GM21619 (cell line): ENCODE measurements at regions not wholly inside any gene's neighbourhood (a gene's known extent, or its start where the extent isn't known, plus 50 kb on each side); places are given as distances from the start of the nearest gene placed in this dataset.

Experiments
- ATAC-seq: cut with Tn5 transposase; IDR thresholded peaks from one replicate; pipeline ENCODE4 v1.9.1; 2021; ENCODE audit not compliant: unreplicated experiment

- ATAC-seq, result no peak
These were observed 51.1 kb upstream of the NHSL1 start for GRCh38 chr6:138550346-138550767.

DNA sequence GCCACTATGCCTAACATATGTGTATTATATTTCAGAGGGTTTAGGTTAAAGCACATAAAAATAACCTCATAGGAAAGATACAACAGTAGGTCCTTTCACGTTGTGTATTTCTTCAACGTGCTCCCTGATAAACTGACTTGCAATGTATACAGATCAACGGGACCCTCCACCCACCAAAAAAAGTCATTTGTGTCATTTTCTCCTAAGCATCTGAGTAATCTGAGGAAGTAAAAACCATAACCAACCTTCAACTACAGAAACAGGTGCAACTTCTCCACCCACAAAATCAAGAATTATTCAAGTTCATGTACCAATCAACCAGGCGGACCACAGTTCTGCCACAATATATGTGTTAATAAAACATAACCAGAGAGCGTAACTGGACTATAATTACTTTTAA lies 54.9 kb upstream of the NHSL1 start:
- no peak for ATAC-seq

- ATAC-seq, result no peak
These were observed 56.2 kb upstream of the NHSL1 start for GRCh38 chr6:138555421-138555988.

GRCh38 chr6:138557147-138557546 lies 57.9 kb upstream of the NHSL1 start:
- ATAC-seq, result no peak

- no peak for ATAC-seq
These were observed 59.8 kb upstream of the NHSL1 start for GRCh38 chr6:138559143-138559542.

GRCh38 chr6:138560130-138560860 lies 61.0 kb upstream of the NHSL1 start:
- ATAC-seq, result no peak

- no peak for ATAC-seq
These were observed 63.4 kb upstream of the NHSL1 start for GRCh38 chr6:138562691-138563090.

DNA sequence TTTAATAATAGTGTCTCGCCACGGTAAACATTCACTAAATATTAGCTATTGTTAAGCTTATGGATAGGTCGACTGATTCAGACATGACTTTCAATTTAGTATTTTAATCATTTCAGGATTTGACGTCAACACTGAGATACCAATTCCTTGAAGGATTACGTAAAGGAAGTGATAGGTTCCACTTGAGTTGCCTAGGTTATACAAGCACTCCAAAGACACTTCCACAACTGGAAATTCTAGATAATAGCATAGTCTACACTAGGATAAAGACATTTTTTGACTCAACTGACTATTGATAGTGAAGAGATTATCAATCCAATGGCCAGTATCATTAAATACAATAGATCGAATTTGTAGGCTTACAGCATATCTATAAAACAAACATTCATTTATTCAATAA lies 63.9 kb upstream of the NHSL1 start:
- no peak for ATAC-seq

DNA sequence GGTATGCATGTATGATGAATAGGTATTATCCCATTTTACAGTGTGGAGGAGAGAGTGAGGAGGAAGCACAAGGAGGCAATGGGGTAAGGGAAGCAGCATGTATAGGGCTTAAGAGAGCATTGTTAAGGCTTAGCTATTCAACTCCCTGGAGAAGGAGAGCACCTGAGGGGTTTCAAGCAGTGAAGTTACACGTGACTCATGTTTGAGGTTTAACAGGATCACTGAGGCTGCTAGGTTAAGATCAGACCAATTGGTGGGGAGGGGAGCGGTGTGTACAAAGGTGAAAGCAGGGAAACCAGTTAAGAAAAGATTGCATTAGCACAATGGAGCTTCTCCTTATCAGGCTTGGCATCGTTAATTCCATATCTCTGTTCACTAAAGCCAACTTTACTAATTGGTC lies 64.4 kb upstream of the NHSL1 start:
- no peak for ATAC-seq

GRCh38 chr6:138564170-138564721 lies 65.0 kb upstream of the NHSL1 start:
- ATAC-seq, result no peak

DNA sequence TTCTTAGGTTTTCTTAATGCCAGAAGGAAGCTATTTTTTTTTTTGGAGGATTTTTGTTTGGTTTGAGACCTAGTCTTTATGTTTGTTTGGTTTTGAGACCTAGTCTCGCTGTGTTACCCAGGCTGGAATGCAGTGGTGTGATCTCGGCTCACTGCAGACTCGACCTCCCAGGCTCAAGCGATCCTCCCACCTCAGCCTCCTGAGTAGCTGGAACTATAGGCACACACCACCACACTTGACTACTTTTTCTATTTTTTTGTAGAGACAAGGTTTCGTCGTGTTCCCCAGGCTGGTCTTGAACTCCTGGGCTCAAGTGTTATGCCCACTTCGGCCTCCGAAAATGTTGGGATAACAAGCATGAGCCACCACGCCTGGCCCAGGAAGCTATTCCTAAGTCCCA lies 67.8 kb upstream of the NHSL1 start:
- no peak for ATAC-seq

DNA sequence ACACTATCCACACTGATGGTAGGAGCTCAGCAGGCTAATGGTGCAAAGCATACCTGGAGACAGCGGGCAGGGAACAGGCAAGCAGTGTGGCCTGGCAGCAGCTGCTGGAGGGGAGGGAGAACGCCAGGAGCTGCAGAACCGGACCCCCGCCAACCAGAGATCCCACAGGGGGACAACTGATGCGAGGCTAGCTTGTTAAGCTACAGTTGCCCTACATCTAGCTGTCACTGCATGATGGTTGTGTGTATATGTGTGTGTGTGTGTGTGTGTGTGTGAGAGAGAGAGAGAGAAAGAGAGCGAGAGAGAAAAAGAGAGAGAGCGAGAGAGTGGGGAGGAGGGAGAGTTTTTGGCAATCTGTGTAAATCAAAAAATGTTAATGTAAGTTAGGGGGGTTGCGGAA lies 69.7 kb upstream of the NHSL1 start:
- no peak for ATAC-seq

- ATAC-seq, result no peak
These were observed 70.3 kb upstream of the NHSL1 start for GRCh38 chr6:138569554-138569953.

- no peak for ATAC-seq
These were observed 70.9 kb upstream of the NHSL1 start for GRCh38 chr6:138569970-138570724.

- ATAC-seq, result no peak
These were observed 71.4 kb upstream of the NHSL1 start for GRCh38 chr6:138570725-138571029.

DNA sequence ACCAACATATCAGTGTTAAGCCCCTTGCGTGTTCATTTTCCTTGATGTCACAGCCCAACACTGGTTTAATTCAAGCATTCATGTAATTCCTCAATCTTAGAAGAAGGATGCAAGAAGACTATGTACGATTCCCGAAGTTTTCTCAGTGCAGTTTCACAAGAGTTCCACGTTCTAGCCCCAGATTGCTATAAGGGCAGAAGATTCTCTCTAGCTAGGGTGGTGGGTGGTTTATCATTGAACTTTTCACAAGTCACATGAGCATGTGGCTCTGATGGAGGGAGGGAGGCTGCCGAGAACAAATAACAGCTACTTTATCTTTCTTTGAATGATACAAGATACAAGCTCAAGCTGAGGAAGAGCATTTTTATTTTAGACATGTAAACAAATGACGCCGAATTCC lies 71.9 kb upstream of the NHSL1 start:
- no peak for ATAC-seq

GRCh38 chr6:138571585-138572166 lies 72.4 kb upstream of the NHSL1 start:
- ATAC-seq, result no peak

GRCh38 chr6:138572167-138572875 lies 73.0 kb upstream of the NHSL1 start:
- no peak for ATAC-seq

GRCh38 chr6:138572885-138573284 lies 73.6 kb upstream of the NHSL1 start:
- ATAC-seq, result no peak

- no peak for ATAC-seq
These were observed 76.0 kb upstream of the NHSL1 start for GRCh38 chr6:138575257-138575656.

GRCh38 chr6:138576313-138576712 lies 77.0 kb upstream of the NHSL1 start:
- ATAC-seq, result no peak
